Tibial nerve (tissue), 4 donors: ENCODE measurements at regions not wholly inside any gene's neighbourhood (a gene's known extent, or its start where the extent isn't known, plus 50 kb on each side); places are given as distances from the start of the nearest gene placed in this dataset.

Experiments used
- DNase-seq, 2 donors: peaks; one replicate each; pipeline ENCODE4 v3.0.0-alpha.2; 2019; ENCODE audit warnings: low spot score in 2 of 2
- H3K27ac ChIP-seq, 4 donors: fragments of 200-600 bp; sonication (generic) in 3 of 4; one replicate each; pipeline ENCODE4 v1.5.1; 2017 to 2019; ENCODE audit warnings: mild to moderate bottlenecking in 1 of 4
- H3K27me3 ChIP-seq, 2 donors: fragments of 200-600 bp; sonication (generic) in 1 of 2; one replicate each; pipeline versions ENCODE4 v1.5.1 to v1.6.0; 2017 to 2019
- H3K36me3 ChIP-seq, 3 donors: fragments of 200-600 bp; sonication (generic); one replicate each; pipeline ENCODE4 v1.5.1; 2018 to 2019
- H3K4me1 ChIP-seq, 4 donors: fragments of 200-600 bp; sonication (generic) in 3 of 4; one replicate each; pipeline ENCODE4 v1.5.1; 2017 to 2019
- H3K4me3 ChIP-seq, 4 donors: fragments of 200-600 bp; sonication (generic) in 3 of 4; one replicate each; pipeline ENCODE4 v1.5.1; 2017 to 2019; ENCODE audit warnings: mild to moderate bottlenecking in 1 of 4, moderate library complexity in 1 of 4
- H3K9me3 ChIP-seq, 4 donors: fragments of 200-600 bp; sonication (generic) in 3 of 4; one replicate each; pipeline ENCODE4 v1.5.1; 2017 to 2019
- CTCF ChIP-seq, 5 experiments: fragments of 200-600 bp in 3 of 5; fragments of 450-650 bp in 2 of 5; sonication (generic) in 3 of 5; IDR thresholded peaks; one replicate each; pipeline ENCODE4 v1.5.1; 2016 to 2019; ENCODE audit warnings: antibody characterized with exemption in 5 of 5, mild to moderate bottlenecking in 3 of 5, moderate library complexity in 2 of 5
- EP300 ChIP-seq, 2 donors: sonication (generic); formaldehyde crosslinking; IDR thresholded peaks; one replicate each; pipeline ENCODE4 v1.6.1; 2017; ENCODE audit warnings: antibody characterized with exemption in 2 of 2, mild to moderate bottlenecking in 1 of 2
- POLR2A ChIP-seq, 2 donors: fragments of 450-650 bp; IDR thresholded peaks; one replicate each; pipeline ENCODE4 v1.6.1; 2017; ENCODE audit warnings: antibody characterized with exemption in 2 of 2, mild to moderate bottlenecking in 2 of 2, moderate library complexity in 2 of 2
- WGBS, 2 donors: methylation state at CpG; one replicate each; pipeline ENCODE4 v1.1.5; 2018; 5-methylcytosine and 5-hydroxymethylcytosine counted together

GRCh38 chr12:85680881-85681280 is 155.3 kb downstream of the RASSF9 start:
- 88% methylated on average over 1 of the region's 1 CpG for WGBS, 2 donors
- Histone ChIP-seq H3K27me3 (no peaks in the 10 kb centered on the region), H3K4me3 (no peak overlapping the region), H3K36me3 (no peaks in the 10 kb centered on the region), H3K9me3 (peaks cover 0 to 14% (median 0%) of the 10 kb centered on the region in 4 donors), H3K27ac (no peak overlapping the region), H3K4me1 (no peaks in the 10 kb centered on the region)
- DNase-seq = no peak
- TF ChIP-seq EP300 (IDR thresholded peaks at IDR 0.05) = no peak
- TF ChIP-seq CTCF (IDR thresholded peaks at IDR 0.05) = no peak
- TF ChIP-seq POLR2A (IDR thresholded peaks at IDR 0.05) = no peak

- TF ChIP-seq CTCF (IDR thresholded peaks at IDR 0.05) = no peak
- no peak for TF ChIP-seq POLR2A (IDR thresholded peaks at IDR 0.05)
- no peak for TF ChIP-seq EP300 (IDR thresholded peaks at IDR 0.05)
- Histone ChIP-seq H3K27ac (no peak overlapping the region), H3K4me1 (no peaks in the 10 kb centered on the region), H3K4me3 (no peak overlapping the region), H3K36me3 (no peaks in the 10 kb centered on the region), H3K9me3 (peaks cover 0 to 14% (median 0%) of the 10 kb centered on the region in 4 donors), H3K27me3 (no peaks in the 10 kb centered on the region)
- DNase-seq = no peak
These were observed 154.9 kb downstream of the RASSF9 start for GRCh38 chr12:85681333-85681732.

- no peak overlapping the region for H3K4me3 ChIP-seq
- 86 to 89% methylated on average over 4 of the region's 4 CpGs for WGBS, 2 donors
- no peak for TF ChIP-seq POLR2A (IDR thresholded peaks at IDR 0.05)
- no peak for TF ChIP-seq EP300 (IDR thresholded peaks at IDR 0.05)
- no peak for TF ChIP-seq CTCF (IDR thresholded peaks at IDR 0.05)
- H3K4me1 ChIP-seq = no peaks in the 10 kb centered on the region
- no peak for DNase-seq
- no peaks in the 10 kb centered on the region for H3K36me3 ChIP-seq
- H3K27ac ChIP-seq = no peak overlapping the region
- H3K27me3 ChIP-seq = no peaks in the 10 kb centered on the region
- H3K9me3 ChIP-seq = peaks cover 0 to 14% (median 0%) of the 10 kb centered on the region in 4 donors
These were observed 153.2 kb downstream of the RASSF9 start for GRCh38 chr12:85683051-85683450.

GRCh38 chr12:85688837-85689236 is 147.4 kb downstream of the RASSF9 start:
- Histone ChIP-seq H3K4me3 (no peak overlapping the region), H3K4me1 (no peaks in the 10 kb centered on the region), H3K36me3 (no peaks in the 10 kb centered on the region), H3K9me3 (no peaks in the 10 kb centered on the region), H3K27ac (no peak overlapping the region), H3K27me3 (no peaks in the 10 kb centered on the region)
- TF ChIP-seq EP300 (IDR thresholded peaks at IDR 0.05) (no peak), POLR2A (IDR thresholded peaks at IDR 0.05) (no peak), CTCF (IDR thresholded peaks at IDR 0.05) (no peak)
- WGBS, 2 donors = 33 to 34% methylated on average over 1 of the region's 1 CpG
- DNase-seq = no peak

GRCh38 chr12:85690146-85690545 is 146.1 kb downstream of the RASSF9 start:
- Histone ChIP-seq H3K27ac (no peak overlapping the region), H3K9me3 (no peaks in the 10 kb centered on the region), H3K27me3 (no peaks in the 10 kb centered on the region), H3K4me3 (no peak overlapping the region), H3K4me1 (no peaks in the 10 kb centered on the region), H3K36me3 (no peaks in the 10 kb centered on the region)
- no peak for DNase-seq
- 49 to 53% methylated on average over 3 of the region's 3 CpGs for WGBS, 2 donors
- no peak for TF ChIP-seq CTCF (IDR thresholded peaks at IDR 0.05)
- TF ChIP-seq POLR2A (IDR thresholded peaks at IDR 0.05) = no peak
- TF ChIP-seq EP300 (IDR thresholded peaks at IDR 0.05) = no peak
